Stomach (tissue), 8 donors: ENCODE measurements at regions not wholly inside any gene's neighbourhood (a gene's known extent, or its start where the extent isn't known, plus 50 kb on each side); places are given as distances from the start of the nearest gene placed in this dataset.

Experiments
- DNase-seq, 2 donors: peaks; one replicate each; pipeline versions ENCODE4 v3.0.0 to v3.0.0-alpha.2; 2013 to 2019
- H3K27ac ChIP-seq, 5 donors: fragments of 200-600 bp in 4 of 5; sonication (generic) in 4 of 5; one replicate each; pipeline ENCODE4 v1.5.1; 2013 to 2019; ENCODE audit warnings: mild to moderate bottlenecking in 1 of 5, moderate library complexity in 1 of 5
- H3K27me3 ChIP-seq, 3 donors: fragments of 200-600 bp; sonication (generic); one replicate each; pipeline ENCODE4 v1.5.1; 2017 to 2019; ENCODE audit warnings: mixed run types in 1 of 3
- H3K36me3 ChIP-seq, 4 donors: fragments of 200-600 bp; sonication (generic); 1 replicate in 3 of 4; 2 replicates in 1 of 4; pipeline ENCODE4 v1.5.1; 2016 to 2019
- H3K4me1 ChIP-seq, 4 donors: fragments of 200-600 bp; sonication (generic); one replicate each; pipeline ENCODE4 v1.5.1; 2016 to 2019
- H3K4me3 ChIP-seq, 4 donors: fragments of 200-600 bp; sonication (generic) in 3 of 4; one replicate each; pipeline ENCODE4 v1.5.1; 2016 to 2019; ENCODE audit warnings: mild to moderate bottlenecking in 1 of 4
- H3K9me3 ChIP-seq, 4 donors: fragments of 200-600 bp; sonication (generic); one replicate each; pipeline ENCODE4 v1.5.1; 2016 to 2019
- EP300 ChIP-seq: sonication (generic); formaldehyde crosslinking; IDR thresholded peaks from one replicate; pipeline ENCODE4 v1.6.1; 2017; ENCODE audit warnings: antibody characterized with exemption
- POLR2A ChIP-seq, 4 donors: fragments of 450-650 bp; IDR thresholded peaks; one replicate each; pipeline ENCODE4 v1.6.1; 2016; ENCODE audit warnings: antibody characterized with exemption in 4 of 4, control low read depth in 2 of 4, mild to moderate bottlenecking in 1 of 4, moderate library complexity in 1 of 4
- POLR2AphosphoS5 ChIP-seq, 3 donors: sonication (generic); formaldehyde crosslinking; IDR thresholded peaks; one replicate each; pipeline ENCODE4 v1.6.1; 2016; ENCODE audit warnings: antibody characterized with exemption in 3 of 3
- WGBS, 5 donors: extraction: QIAGEN DNeasy Blood & Tissue Kit in 3 of 5; methylation state at CpG; one replicate each; pipeline versions ENCODE4 v1.1.5 to v1.1.7; 2013 to 2018; 5-methylcytosine and 5-hydroxymethylcytosine counted together
- intact Hi-C: fragments of 100-400 bp; cut with DNase I; formaldehyde crosslinking; loops from one replicate; pipeline ENCODE4 v1.15.1; 2023; ENCODE audit warnings: low total_unique reads
- TF ChIP-seq, protein P1 (sequence below), 7 experiments: fragments of 450-650 bp in 4 of 7; fragments of 200-600 bp in 3 of 7; sonication (generic) in 3 of 7; IDR thresholded peaks; one replicate each; pipeline ENCODE4 v1.5.1; 2016 to 2019; ENCODE audit warnings: antibody characterized with exemption in 7 of 7, control low read depth in 2 of 7, mild to moderate bottlenecking in 1 of 7
- donor health status: healthy with polysubstance abuse.
- donor health status: Bipolar disorder and iron deficiency.
- donor health status: healthy.

DNA sequence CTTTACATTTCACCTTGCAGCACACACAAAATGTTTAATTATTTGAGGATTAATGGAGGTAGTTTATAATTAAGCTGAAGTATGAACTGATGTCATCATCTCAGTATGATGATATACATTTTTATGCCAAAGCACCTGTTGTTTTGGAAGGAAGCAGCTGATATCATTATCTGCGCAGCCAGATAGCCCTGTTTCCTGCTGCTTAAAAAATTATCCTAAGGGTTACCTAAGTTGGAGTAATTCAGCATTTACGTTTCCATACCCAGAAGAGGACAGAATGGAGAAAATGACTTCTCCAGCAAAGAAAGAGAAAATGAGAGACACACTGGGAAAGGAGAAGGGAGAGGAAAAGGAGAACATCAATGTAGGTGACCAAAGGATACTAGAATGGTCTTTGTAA lies 370.3 kb upstream of the PLSCR5 start:
- Histone ChIP-seq H3K27me3 (no peaks in the 10 kb centered on the region), H3K4me1 (no peaks in the 10 kb centered on the region), H3K9me3 (no peaks in the 10 kb centered on the region), H3K27ac (no peak overlapping the region), H3K36me3 (no peaks in the 10 kb centered on the region), H3K4me3 (no peak overlapping the region)
- TF ChIP-seq POLR2AphosphoS5 (IDR thresholded peaks at IDR 0.05): no peak
- no peak for TF ChIP-seq POLR2A (IDR thresholded peaks at IDR 0.05)
- TF ChIP-seq, protein P1, sequence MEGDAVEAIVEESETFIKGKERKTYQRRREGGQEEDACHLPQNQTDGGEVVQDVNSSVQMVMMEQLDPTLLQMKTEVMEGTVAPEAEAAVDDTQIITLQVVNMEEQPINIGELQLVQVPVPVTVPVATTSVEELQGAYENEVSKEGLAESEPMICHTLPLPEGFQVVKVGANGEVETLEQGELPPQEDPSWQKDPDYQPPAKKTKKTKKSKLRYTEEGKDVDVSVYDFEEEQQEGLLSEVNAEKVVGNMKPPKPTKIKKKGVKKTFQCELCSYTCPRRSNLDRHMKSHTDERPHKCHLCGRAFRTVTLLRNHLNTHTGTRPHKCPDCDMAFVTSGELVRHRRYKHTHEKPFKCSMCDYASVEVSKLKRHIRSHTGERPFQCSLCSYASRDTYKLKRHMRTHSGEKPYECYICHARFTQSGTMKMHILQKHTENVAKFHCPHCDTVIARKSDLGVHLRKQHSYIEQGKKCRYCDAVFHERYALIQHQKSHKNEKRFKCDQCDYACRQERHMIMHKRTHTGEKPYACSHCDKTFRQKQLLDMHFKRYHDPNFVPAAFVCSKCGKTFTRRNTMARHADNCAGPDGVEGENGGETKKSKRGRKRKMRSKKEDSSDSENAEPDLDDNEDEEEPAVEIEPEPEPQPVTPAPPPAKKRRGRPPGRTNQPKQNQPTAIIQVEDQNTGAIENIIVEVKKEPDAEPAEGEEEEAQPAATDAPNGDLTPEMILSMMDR (IDR thresholded peaks at IDR 0.05): no peak
- TF ChIP-seq EP300: no peak
- intact Hi-C loops: no loop called here
- 53 to 67% (median 59%) methylated on average over 2 of the region's 2 CpGs for WGBS, 5 donors
- DNase-seq: no peak

- no peaks in the 10 kb centered on the region for H3K9me3 ChIP-seq
- WGBS, 5 donors: 81 to 98% (median 92%) methylated on average over 1 of the region's 1 CpG
- H3K4me3 ChIP-seq: no peak overlapping the region
- no peak for DNase-seq
- TF ChIP-seq POLR2AphosphoS5 (IDR thresholded peaks at IDR 0.05) (no peak), POLR2A (IDR thresholded peaks at IDR 0.05) (no peak), EP300 (no peak)
- TF ChIP-seq, protein P1 (IDR thresholded peaks at IDR 0.05): no peak
- H3K27me3 ChIP-seq: no peaks in the 10 kb centered on the region
- H3K27ac ChIP-seq: no peak overlapping the region
- intact Hi-C loops: no loop called here
- no peaks in the 10 kb centered on the region for H3K4me1 ChIP-seq
- H3K36me3 ChIP-seq: no peaks in the 10 kb centered on the region
These were observed 369.9 kb upstream of the PLSCR5 start for GRCh38 chr3:146975032-146975431.

GRCh38 chr3:146974001-146974400 lies 368.9 kb upstream of the PLSCR5 start:
- no peaks in the 10 kb centered on the region for H3K27me3 ChIP-seq
- no peak overlapping the region for H3K27ac ChIP-seq
- H3K9me3 ChIP-seq: no peaks in the 10 kb centered on the region
- intact Hi-C loops: no loop called here
- no peaks in the 10 kb centered on the region for H3K4me1 ChIP-seq
- TF ChIP-seq POLR2A (IDR thresholded peaks at IDR 0.05): no peak
- no peak for TF ChIP-seq POLR2AphosphoS5 (IDR thresholded peaks at IDR 0.05)
- TF ChIP-seq, protein P1 (IDR thresholded peaks at IDR 0.05): no peak
- no peak for TF ChIP-seq EP300
- no peak for DNase-seq
- no peaks in the 10 kb centered on the region for H3K36me3 ChIP-seq
- no peak overlapping the region for H3K4me3 ChIP-seq
- 76 to 91% (median 86%) methylated on average over 4 of the region's 4 CpGs for WGBS, 5 donors

DNA sequence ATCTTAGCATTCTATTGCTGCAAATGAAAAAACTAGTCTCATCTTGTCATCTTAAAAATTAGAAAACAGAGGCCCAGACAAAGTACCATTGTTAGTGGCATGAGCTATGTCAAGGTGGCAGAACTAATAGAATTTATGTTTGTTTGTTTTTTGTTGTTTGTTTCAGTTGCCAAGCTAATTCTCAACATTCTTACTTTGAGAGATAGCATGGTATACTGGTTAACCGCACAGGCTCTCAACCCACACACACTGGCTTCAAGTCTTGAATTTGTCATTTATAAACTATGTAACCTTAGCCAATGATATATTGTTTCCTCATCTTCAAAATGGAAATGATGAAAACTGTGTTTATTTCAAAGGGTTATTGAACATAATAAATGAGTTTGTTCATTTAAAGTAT lies 367.6 kb upstream of the PLSCR5 start:
- no peak for DNase-seq
- no peaks in the 10 kb centered on the region for H3K4me1 ChIP-seq
- no peak overlapping the region for H3K4me3 ChIP-seq
- 79 to 90% (median 86%) methylated on average over 1 of the region's 1 CpG for WGBS, 5 donors
- intact Hi-C loops: no loop called here
- H3K27me3 ChIP-seq: no peaks in the 10 kb centered on the region
- no peak overlapping the region for H3K27ac ChIP-seq
- TF ChIP-seq, protein P1 (IDR thresholded peaks at IDR 0.05): no peak
- no peak for TF ChIP-seq EP300
- TF ChIP-seq POLR2AphosphoS5 (IDR thresholded peaks at IDR 0.05): no peak
- no peak for TF ChIP-seq POLR2A (IDR thresholded peaks at IDR 0.05)
- H3K36me3 ChIP-seq: no peaks in the 10 kb centered on the region
- no peaks in the 10 kb centered on the region for H3K9me3 ChIP-seq
